Frontal cortex (tissue), 3 donors: ENCODE measurements at regions not wholly inside any gene's neighbourhood (a gene's known extent, or its start where the extent isn't known, plus 50 kb on each side); places are given as distances from the start of the nearest gene placed in this dataset.

Source experiments
- DNase-seq, 2 donors: peaks; one replicate each; pipeline ENCODE4 v3.0.0; 2012; ENCODE audit warnings: low spot score in 2 of 2
- FAIRE-seq: peaks from 2 replicates; lab custom pipeline; 2012; peaks lifted over from hg19 to GRCh38; lab: Jason Lieb, UNC
- donor health status: control.
- donor health status: control.
- donor health status: control.

DNA sequence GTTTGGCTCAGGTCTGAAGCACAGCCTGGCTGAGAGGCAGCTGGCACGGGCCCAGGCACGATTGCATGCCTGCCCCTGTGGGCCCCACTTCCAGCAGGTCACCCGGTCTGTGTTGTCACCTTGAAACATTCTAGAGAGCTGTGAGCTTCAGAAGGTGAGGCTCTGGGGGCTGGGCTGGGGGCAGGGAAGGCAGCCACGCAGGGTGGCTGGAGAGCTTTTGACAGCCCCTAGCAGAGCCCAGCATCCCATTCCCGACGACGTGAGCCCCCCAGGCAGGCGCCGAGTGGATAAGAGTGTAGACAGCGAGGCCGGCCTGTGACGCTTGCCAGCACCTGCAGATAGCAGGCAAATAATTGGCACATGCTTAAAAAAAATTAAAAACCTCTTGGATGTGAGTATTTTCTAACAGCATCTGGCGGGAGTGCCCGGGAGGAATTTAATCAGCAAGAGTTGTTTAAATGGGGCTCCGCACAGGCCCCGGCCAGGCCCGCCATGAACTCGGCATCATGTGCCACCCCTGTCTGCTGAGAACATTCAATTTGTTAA is 212.0 kb upstream of the TBX20 start:
- no peak for DNase-seq
- no peak for FAIRE-seq

DNA sequence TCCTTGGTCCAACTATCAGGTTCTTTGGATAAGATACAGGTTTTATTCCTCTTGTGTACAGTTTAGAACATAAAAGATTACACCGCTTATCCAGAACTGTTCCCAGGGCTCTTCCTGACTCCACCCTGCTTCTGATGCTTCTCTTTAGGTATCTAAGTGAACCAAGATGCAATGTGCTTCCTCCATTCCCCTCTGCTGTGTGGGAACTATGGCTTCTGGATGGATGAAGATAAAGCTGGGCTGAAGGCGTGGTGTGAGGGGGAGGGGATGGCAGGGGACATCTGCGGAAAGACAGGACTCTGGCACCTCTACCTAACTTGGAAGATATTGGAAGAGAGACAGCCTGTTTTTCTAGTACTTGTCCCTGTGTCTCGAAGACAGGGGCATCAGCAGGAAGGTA is 209.9 kb upstream of the TBX20 start:
- FAIRE-seq, result no peak
- no peak for DNase-seq

DNA sequence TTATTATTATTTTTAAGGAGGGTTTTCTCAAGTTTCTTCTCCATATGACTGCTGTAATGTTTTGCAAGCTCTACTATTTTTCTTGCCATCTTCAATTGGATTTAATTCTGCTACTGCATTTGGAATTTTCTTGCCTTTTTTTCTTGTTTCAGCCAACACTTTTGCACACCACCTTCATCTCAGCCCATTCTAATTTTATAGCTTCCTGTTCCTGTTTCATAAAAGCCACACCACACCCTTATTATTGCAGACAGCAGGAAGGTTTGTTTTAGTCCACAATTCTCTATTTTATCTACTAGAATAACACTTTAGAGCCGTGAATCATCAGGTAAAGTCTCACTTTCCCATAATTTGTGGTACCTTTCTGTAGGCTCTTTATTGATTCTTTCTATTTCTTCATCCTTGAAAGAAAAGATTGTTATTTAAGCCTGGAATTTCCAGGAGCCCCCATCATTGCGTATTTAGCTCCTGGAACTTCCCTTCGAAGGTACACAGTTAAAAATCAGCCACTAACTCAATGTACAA is 209.3 kb upstream of the TBX20 start:
- no peak for FAIRE-seq
- DNase-seq, result no peak

DNA sequence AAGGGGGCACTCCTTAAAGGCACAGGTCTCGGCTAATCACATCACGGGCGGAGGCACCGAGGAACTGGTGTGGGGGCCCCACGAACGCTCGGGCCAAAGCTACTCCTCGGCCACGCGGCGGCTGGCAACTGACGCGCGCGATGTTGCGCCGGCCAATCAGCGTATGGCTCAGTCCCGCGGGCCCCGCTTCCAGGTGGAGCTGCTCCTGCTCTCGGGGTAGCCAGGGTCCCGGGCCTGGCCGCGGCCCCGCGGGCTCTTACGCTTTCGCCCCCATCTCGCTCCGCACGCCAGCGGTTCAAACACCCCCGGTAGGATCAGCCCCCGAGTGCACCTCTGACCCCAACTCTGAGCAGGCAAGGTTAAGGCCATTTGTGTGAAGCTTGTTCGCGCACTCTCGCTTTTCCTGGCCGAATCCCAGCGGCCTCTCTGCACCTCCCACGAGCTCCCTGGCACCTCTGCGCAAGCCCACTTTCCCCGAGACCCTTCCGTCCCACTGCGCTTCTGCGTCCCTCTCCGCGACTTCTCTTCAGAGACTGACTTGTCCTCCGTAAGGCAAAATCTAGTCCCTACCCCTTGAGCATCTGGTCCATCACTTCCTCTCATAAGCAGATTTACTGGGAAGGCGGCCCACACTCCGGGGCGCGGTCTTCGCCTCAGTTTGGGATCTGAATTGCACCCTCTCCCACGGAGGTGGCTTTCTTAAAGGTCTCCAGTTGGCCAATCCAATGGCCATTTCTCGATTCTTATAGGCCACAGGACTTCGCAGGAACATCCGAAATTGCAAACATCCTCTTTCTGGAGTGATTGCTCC is 200.9 kb upstream of the TBX20 start:
- no peak for FAIRE-seq
- DNase-seq, result no peak

DNA sequence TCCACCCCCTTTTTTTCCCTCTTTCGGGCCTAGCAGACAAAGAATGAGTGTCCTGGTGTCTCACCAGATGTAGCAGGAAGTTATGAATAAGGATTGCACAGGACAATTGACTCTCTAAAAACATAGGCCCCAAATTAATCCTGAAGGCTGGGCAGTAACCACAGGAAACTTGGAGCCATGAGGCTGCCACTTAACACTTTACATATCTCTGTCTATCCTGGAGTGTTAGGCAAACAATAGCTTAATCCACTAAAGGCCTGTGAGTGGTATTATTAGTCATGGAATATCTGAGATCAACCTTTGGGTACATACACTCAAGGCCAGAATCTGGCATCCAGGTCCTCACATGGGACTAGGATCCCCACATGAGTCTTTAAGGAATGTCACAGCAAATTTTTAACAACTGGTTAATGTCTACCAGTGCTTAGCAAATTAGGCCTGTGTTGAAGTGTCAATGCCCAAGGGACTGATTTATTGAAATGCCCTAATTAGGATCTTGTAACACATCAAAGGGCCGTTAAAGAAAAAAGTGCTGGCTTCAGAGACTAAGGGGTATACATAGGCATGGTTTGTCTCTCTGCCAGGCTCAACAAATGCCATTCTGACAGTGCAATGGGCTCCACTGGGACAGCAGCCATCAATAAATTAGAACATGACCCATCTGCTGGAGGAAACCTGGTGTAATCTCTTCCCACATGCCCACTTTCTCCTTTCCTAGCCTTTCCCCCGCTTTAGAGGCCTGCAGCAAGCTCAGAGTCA is 196.7 kb upstream of the TBX20 start:
- FAIRE-seq, result no peak
- DNase-seq, result no peak

DNA sequence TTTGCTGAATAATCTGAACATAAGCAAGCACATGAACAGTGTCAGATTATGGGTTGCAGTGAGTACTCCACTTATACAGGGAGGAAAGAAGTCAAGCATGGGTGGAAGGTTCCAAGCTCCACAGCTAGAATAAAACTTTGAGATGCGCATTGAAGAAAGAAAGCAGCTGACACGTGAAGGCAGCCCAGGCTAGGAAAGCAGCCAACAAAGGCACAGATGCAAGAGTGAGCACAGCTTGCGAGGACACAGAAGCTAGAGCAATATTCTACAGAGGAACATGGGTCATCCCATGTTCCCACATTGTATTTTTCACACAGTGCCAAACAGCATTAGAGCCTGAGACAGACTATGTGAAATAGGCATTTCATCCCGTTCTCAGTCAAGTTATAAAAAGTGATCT is 194.6 kb upstream of the TBX20 start:
- FAIRE-seq (no peak), DNase-seq (no peak)

DNA sequence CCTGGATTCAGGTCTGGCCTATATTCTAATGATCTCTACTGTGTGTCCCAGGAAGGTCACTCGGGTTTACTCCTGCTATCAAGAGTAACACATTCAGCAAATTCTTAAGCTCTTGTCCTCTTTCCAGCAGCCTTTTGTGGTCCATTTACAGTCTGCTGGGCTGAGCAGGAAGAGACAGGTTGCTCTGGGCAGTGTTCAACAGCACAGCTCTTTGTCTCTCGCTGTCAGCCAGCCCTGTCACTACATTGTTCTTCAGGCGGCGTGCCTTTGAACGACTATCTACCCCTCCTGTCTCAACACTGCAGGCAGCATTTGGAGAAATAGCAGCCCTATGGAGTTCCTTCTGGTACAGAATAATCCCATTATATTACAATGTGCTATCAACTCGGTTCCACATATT is 192.2 kb upstream of the TBX20 start:
- FAIRE-seq (no peak), DNase-seq (no peak)

DNA sequence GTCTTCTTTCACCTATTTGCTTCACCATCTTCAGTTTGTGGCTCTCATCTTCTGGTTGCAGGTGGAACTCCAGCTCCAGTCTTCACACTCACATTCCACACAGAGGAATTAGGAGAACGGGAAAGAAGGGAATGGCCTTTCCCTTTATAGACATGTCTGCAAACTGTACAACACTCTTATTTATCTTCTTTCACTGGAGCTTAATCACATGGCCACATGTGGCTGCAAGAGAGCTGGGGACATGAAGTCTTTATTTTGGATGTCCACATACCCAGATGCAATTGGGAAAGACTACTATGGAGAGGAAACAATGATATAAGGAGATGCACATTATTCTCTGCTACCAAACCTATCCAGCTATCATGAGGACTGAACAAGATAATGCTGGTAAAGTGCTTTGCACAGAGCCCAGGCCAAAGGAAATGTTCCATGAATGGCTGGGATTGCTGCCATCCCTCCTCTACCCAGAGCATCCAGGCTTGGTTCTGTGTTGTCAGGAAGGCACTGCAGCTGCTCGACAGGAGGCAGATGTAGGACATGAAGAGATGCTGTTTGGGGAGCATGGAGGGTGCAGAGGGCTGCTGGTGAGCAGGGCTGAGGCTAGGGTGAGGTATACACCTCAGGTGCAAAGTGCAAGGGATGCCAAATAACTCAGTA is 183.8 kb upstream of the TBX20 start:
- no peak for FAIRE-seq
- no peak for DNase-seq

DNA sequence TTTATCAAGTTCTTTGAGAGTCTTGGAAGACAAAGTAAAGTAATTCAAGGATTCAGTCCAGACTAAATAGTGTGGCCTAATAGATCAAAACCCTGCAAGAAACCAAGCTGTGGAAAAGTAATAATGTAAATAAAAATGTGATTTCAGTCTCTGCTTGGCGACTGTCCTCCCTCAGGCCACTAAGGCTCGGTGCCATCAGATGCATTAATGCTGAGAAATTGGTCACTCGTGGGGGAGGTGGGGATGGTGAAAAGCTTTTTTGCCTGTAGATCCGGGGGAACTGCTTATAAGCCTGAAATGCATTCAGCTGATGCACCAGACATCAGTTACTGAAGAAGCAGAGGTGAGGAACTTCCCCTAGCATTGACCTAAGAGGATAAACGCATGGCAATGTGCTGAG is 182.6 kb upstream of the TBX20 start:
- FAIRE-seq, result no peak
- no peak for DNase-seq

DNA sequence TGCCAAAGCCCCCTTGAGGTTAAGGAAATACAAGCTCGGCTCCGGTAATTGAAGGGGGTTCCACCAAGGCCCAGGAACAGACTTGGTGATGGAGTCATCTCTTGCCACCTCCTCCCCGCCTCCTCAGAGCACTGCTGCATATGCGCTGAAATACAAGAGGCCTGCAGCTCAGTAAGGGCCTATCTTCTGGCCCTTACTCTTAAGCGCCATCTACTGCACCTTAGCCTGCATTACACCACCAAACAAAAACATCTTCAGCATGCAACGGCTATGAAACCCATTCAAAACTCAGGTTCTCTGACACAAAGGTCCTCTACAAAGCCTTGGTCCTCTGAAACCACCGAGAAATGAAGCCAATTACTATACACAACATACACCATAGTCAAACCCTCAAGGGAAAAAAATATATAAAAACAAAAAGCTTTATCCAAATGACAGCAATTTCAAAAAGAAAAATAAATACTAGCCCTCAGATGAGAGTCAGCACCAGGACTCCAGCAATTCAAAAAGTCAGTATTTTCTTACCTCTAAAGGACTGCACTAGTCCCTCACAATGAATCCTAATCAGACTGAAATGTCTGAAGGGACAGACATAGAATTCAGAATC is 176.8 kb upstream of the TBX20 start:
- DNase-seq, result no peak
- no peak for FAIRE-seq

DNA sequence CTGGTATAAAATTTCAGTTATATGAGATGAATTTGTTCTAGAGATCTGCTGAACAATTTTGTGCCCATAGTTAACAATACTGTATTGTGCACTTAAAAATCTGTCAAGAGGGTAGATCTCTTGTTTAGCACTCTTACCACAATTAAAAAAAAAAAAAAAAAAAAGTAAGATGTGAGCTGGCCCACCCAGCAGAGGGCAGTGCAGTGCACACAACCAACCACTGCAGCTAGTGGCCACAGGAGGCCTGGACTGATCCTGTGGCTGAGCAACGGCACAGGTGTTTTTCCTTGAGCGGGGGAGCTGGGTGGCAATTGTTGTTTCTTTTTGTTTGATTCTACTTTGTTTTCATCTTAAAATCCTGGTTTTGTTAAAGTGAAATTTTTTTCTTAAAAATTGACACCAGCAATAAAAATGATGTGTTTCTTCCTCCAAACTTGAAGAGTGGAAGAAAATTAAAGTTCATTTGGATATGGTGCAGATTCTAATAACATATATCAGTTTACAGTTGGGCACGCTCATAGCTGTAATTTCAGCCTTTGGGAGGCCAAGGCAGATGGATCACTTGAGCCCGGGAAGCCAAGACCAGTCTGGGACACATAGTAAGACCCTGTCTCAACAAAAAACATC is 171.1 kb upstream of the TBX20 start:
- DNase-seq (peak in 1 of 2 donors; percentile 20), FAIRE-seq (no peak)

DNA sequence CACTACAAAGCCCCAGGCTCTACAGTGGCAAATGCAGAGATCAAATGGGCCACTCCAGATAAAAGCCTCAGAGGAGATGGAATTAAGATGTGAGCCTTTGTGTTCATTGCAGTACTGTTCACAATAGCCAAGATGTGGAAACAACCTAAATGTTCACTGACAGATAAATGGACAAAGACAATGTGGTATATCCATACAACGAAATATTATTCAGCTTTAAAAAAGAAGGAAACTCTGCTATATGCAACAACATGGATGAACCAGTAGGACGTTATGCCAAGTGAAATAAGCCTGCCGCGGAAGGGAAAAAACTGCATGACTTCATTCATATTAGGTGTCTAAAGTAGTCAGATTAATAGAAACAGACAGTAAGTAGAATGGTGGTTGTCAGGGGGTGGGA is 170.5 kb upstream of the TBX20 start:
- FAIRE-seq (no peak), DNase-seq (no peak)

DNA sequence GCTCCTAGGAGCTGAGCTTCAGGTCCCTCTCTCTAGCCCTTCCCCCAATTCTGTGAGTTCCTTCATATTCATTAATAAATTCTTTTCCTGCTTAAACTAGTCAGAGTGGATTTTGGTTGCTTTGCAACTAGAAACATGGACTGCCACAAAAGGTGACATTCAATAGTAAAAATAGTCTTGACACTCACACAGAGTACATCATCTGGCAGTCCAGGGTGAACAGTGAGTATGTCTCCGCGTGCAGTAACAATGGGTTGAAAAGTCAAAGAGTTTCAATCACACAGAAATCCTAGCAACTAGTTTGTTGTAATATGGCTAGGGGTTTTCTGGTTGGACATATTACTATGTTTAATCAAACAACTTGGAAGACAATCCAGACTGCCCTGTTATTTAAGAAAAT is 168.8 kb upstream of the TBX20 start:
- FAIRE-seq (no peak), DNase-seq (no peak)

DNA sequence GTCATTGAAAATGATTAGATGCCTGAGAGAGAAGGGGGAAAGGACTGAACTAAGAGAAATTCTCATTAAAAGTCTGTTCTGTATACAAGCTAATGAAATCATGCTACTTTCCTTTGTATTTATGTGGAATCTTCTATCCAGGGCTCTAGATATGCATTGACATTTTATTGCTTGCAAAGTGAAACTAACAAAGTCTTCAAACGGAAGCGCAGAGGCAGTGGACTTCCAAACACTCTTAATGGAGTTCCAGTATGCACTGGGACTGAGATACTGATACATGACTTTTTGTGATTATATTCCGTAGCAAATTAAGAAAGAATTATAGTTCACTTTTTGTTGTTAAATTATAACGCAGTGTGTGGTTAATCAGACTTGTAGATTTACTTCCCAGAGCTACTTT is 166.8 kb upstream of the TBX20 start:
- FAIRE-seq (no peak), DNase-seq (no peak)

DNA sequence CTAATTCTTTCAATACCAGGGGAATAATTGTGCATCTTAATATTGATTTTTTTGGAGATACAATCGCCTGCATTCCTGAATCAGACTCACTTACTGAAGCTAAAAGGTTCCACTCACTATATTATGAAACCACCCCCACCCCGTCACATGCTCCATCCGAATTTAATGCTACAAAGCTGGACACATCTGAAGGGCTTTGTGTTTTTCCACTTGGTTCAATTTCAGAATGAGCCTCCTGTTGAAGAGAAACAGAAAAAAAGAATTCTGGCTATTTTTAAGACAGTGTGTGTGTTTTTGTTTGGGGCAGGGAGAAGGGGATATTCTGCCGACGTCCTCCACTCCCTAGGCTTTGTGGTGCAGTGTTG is 165.5 kb upstream of the TBX20 start:
- no peak for DNase-seq
- no peak for FAIRE-seq

DNA sequence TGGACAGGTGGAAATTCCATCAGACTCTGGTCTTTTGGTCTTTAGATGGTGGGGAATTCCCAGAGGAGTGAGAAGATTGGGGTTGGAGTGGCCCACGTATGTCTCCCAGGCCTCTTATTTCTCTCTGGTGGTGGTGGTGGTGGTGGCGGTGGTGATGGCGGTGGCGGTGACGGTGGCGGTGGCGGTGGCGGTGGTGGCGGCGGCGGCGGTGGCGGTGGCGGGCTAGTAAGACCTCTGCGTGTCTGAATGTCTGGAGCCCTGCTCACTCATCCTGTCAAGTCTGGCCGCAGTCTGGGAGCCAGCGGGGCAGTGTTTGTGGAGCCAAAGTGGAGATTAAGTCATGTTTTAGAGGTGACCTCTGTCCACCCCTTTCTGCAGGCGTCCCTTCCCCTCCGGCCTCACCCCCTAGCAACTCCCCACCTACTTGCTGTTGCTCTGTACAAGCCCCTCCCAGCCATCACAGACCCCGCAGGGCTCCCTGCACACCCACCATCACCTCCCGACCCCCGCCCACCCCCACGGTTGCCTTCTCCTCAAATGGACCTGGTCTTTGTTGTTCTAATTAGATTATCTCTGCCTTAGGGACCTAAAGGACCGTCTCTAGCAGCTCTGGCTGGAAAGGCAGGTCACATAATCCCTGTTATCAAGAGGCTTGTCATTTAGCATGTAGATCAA is 165.0 kb upstream of the TBX20 start:
- no peak for FAIRE-seq

DNA sequence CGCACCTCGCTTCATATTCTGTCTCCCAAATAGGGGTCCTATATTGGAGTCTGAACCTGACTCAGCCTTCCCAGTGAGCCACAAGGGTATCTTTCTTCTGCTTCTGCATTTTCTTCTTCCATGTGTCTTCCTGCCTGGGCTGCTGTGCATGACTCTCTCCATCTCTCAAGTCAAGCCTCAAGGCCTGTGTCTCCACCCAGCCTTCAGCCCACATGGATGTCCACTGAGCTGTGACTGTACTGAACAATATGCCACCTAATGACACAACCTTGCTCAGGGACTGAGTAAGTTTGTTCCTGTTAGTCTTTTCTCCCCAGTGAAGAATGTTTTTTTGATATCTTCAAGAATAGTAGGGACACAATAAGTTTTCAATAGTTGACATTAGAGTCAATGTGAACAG is 162.7 kb upstream of the TBX20 start:
- FAIRE-seq (no peak), DNase-seq (no peak)

More for the DNA sequence above, 165.0 kb upstream of the TBX20 start:
- DNase-seq, result no peak

DNA sequence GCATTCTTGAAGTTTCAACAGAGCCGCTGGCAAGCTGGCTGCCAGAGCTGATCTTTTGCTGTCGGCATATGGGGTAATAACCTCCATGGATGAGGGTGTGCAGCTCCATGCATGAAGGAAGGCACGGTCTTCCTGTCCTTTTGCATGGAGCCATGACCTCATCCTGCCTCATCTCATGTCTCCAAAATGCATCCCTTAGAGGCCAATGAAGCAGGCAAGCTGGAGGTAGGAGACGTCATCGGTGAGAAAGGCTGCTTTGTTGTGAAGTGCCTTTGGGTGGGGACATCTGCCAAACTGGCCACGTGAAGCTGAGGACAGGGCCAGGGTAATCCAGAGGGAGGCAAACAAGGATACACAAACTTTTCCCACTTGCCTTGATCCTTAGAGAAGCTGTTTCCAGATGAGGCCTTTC is 161.5 kb upstream of the TBX20 start:
- FAIRE-seq (no peak), DNase-seq (no peak)

DNA sequence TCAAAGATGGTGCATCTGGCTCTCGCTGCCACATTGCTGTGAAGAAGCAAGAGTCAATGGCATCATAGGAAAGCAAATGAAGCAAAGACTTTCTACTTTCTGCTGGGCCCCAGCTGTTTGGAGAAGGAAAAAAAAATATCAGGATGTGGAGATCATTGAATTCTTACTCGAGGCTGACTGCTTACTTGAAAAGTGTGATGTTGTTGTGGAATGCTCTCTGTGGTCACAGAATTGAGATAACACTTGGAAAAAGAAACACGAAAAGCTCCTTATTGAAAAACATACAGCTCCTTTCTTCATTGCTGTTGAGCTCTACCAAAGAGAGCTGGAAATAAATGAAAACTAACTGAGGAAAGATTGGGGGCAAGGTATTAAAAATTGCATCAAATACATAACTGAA is 157.4 kb upstream of the TBX20 start:
- FAIRE-seq (no peak), DNase-seq (no peak)
